ENCODE measurements at regions not wholly inside any gene's neighbourhood (a gene's known extent, or its start where the extent isn't known, plus 50 kb on each side); places are given as distances from the start of the nearest gene placed in this dataset.

DNA sequence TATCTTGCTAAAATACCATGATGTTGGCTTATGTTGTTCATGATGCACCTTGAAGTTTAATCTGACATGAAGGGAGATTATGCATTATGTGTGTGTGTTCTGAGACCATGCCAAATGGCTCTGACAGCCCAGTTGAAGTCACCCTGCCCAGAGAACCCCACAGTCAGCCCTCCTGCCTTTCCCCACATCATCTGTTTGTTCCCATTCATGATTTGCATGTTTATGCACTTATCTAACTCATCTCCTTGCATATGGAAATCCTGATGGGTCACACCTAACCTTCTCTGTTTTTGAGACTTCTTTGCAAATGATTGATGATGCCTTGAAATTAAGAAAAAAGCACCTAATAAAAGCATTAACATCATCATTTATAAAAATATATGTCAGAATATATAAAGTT, 752.2 kb downstream of the GALR1 start:
- TF ChIP-seq, protein P1, sequence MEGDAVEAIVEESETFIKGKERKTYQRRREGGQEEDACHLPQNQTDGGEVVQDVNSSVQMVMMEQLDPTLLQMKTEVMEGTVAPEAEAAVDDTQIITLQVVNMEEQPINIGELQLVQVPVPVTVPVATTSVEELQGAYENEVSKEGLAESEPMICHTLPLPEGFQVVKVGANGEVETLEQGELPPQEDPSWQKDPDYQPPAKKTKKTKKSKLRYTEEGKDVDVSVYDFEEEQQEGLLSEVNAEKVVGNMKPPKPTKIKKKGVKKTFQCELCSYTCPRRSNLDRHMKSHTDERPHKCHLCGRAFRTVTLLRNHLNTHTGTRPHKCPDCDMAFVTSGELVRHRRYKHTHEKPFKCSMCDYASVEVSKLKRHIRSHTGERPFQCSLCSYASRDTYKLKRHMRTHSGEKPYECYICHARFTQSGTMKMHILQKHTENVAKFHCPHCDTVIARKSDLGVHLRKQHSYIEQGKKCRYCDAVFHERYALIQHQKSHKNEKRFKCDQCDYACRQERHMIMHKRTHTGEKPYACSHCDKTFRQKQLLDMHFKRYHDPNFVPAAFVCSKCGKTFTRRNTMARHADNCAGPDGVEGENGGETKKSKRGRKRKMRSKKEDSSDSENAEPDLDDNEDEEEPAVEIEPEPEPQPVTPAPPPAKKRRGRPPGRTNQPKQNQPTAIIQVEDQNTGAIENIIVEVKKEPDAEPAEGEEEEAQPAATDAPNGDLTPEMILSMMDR (optimal IDR thresholded peaks at IDR 0.05 in 1 of 3, IDR thresholded peaks at IDR 0.05 in 1 of 3, conservative IDR thresholded peaks at IDR 0.05 in 1 of 3; ENCODE audit: extremely low read depth in 1 of 3, insufficient read depth in 2 of 3, low read length in 3 of 3) = no peak
- no peak for TF ChIP-seq EZH2 (IDR thresholded peaks at IDR 0.05; ENCODE audit: low read length)

All from keratinocyte (primary cell).